Upper lobe of left lung (tissue), 4 donors: ENCODE measurements at regions not wholly inside any gene's neighbourhood (a gene's known extent, or its start where the extent isn't known, plus 50 kb on each side); places are given as distances from the start of the nearest gene placed in this dataset.

Experiments used
- CTCF ChIP-seq, 6 experiments: fragments of 450-650 bp in 4 of 6; fragments of 200-600 bp in 2 of 6; sonication (generic) in 2 of 6; IDR thresholded peaks; one replicate each; pipeline ENCODE4 v1.5.1; 2016 to 2019; ENCODE audit warnings: antibody characterized with exemption in 6 of 6
- EP300 ChIP-seq, 4 donors: sonication (generic); formaldehyde crosslinking; IDR thresholded peaks; one replicate each; pipeline ENCODE4 v1.5.1; 2017; ENCODE audit warnings: antibody characterized with exemption in 4 of 4, control low read depth in 2 of 4

- TF ChIP-seq CTCF (IDR thresholded peaks at IDR 0.05) (no peak), EP300 (IDR thresholded peaks at IDR 0.05) (no peak)
These were observed 671.9 kb upstream of the PKDCC start for GRCh38 chr2:41375901-41376300.
